NCI-H345 treated with DMSO at 0.1 percent for 48 hours (cell line): ENCODE measurements at regions not wholly inside any gene's neighbourhood (a gene's known extent, or its start where the extent isn't known, plus 50 kb on each side); places are given as distances from the start of the nearest gene placed in this dataset.

Source experiments
- DNase-seq: peaks from one replicate; lab custom pipeline; 2025; ENCODE audit not compliant: unreplicated experiment; lab: John Stamatoyannopoulos, UW

DNA sequence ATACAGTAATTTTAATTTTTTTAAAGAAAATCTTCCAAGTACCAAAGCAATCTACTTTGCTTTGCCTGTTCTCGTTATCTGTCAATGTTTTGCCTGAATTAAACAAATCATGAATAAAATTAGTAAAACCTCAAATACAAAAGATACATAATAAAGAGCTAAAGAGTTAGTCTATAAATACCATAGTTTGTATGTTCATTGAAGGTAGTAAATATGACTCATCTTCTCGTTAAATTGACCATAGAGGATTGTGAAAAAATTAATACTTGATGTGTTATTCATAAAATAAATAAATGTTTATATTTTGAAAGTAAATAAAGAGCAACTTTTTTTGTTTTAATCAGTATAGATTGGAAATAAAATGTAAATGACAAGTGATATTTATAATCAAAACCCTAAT is 246.5 kb upstream of the PLSCR5 start:
- DNase-seq, result no peak

DNA sequence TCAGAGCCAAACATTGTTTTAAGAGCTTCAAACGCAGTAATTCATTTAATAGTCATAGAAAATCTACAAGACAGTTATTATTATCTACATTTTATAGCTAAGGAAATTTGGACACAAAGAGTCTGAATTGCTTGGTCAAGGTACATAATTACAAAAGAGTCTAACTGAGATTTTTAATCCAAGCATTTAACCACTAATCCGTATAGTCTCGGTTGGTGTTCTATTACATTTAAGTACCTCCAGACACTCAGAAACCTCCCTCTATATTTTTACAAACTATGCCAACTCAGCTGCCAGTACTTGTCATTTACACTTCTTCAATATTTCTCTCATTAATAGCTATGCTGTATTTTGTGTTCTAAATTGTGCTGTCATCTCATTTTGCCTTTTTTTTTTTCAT is 240.2 kb upstream of the PLSCR5 start:
- no peak for DNase-seq

DNA sequence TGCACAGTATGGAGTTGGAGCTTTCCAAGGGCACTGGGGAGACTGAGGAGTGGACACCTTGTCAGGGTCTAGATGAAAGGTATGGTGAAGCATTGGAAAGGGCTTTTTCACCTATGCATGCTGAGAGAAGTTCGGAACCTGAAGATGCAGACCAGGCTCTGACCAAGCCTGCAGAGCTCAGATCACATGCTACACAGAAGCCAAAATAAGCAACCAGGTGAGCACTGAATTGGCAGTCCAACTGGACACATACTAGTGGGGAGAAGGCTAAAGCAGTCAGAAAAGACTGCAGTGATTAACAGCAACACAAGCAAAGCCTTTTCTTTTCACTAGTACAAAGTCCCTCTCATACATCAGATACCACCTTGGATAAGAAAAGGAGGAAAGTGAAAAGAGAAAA is 238.3 kb upstream of the PLSCR5 start:
- no peak for DNase-seq

DNA sequence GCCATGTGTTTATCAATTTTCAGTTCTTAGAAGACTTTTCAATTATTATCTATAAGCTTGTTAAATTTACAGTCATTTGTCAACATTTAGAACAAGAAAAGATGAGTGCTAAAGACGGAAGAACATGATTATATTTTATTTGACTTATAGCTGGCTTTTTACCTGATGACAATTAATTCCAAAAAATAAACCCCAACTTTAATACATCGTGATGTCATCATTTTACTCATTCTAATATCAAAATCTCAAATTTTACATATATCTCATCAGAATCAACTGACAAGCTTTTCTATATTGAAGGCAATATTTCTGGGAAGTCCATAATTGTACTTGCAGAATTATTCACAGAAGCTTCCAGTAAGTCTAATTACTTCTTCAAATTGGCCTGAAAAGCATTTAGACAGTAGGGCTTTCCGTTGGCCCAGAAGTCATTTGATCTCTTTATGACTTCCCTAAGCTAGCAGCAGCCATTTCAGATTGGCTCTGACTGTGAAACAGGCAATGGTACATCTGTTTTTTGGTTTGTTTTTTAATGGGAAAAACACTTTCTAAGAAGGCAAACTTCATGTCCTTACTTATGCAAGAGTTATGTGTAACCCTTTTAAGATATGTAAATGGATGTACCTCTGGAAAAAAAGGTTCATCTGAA is 234.7 kb upstream of the PLSCR5 start:
- DNase-seq, result no peak

DNA sequence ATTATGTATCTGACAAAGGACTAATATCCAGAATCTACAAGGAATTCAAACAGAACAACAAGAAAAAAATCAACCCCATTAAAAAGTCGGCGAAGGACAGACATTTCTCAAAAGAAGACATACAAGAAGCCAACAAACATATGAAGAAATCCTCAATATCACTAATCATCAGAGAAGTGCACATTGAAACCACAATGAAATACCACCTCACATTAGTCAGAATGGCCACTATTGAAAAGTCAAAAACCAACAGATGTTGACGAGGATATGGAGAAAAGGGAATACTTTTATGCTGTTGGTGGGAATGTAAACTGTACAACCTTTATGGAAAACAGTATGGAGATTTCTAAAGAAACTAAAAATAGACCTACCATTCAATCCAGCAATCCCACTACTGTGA is 233.1 kb upstream of the PLSCR5 start:
- DNase-seq, result no peak

DNA sequence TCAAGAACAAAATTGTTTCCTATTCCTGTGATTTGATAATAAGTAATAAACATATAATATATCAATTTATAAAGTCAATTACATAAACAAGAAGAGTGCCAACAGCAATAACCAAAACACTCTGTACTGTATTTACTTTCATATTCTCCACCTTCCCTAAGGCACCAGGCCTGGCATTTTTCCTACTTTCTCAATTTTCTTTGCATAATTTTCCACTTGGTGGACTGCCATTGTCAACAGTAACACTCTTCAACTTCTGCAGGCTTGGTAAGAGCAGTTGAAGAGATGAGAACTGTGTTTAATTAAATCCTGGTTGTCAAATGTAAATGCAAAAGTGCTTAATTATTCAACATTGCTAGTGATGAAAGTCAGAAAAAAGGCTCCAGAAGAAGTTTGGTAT is 229.8 kb upstream of the PLSCR5 start:
- no peak for DNase-seq

- no peak for DNase-seq
These were observed 227.8 kb upstream of the PLSCR5 start for GRCh38 chr3:146832857-146833458.

DNA sequence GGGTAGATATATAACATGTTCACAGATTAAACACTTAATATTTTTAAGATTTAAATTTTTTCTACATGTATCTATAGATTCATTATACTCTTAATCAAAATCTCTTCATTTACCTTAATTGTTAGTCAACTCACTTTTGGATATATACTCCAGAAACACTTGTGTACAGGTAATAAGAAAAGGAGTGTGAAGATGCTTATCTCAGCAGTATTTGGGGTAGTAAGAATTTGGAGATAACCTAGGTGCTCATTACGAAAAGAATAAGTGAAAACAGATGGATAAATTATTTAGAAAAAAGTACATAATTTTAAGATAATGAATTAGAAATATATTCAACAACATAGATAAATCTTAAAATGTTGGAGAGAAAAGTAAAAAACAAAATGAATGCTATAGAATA is 226.5 kb upstream of the PLSCR5 start:
- DNase-seq, result no peak

DNA sequence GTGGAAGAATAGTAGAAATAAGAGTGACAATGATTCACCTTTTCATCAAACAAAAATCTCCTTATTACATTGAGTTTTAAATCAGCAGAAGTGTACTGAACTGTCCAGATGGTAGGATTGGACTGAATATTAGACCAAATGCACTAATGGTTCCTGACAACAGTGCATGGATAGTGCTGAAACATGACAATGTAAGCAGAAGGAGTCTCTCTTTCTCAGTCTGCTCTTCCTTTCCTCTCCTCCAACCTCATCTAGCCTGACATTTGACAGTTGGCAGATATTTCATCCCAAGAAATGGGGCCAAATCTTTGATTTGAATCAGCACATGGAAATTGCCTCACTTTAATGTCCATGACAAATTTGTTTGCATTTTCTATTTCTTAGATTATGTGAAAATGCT is 225.1 kb upstream of the PLSCR5 start:
- no peak for DNase-seq

- DNase-seq, result no peak
These were observed 222.7 kb upstream of the PLSCR5 start for GRCh38 chr3:146827836-146828235.

GRCh38 chr3:146823622-146824021 is 218.5 kb upstream of the PLSCR5 start:
- DNase-seq, result no peak

GRCh38 chr3:146818866-146819265 is 213.7 kb upstream of the PLSCR5 start:
- no peak for DNase-seq

GRCh38 chr3:146818301-146818700 is 213.2 kb upstream of the PLSCR5 start:
- DNase-seq, result no peak

DNA sequence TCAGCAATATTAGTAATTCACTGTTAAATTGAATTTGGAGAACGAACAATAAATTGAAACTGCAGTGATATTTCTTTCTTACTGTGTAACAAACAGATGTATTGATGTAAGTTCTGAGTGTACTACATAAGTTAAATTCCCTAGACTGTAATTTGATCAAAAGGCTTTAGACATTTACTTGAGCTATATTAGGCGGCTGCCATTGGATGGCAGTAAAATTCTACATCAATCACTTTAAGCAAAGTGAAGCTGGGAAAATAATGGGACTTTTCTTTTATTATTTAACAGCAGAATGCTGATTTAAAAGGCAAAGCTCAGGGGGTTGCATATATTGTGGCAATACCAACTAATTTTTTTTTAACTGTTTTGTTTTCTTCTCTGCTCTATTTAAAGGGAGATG is 212.6 kb upstream of the PLSCR5 start:
- DNase-seq, result no peak

GRCh38 chr3:146814601-146815315 is 209.6 kb upstream of the PLSCR5 start:
- DNase-seq, result no peak

DNA sequence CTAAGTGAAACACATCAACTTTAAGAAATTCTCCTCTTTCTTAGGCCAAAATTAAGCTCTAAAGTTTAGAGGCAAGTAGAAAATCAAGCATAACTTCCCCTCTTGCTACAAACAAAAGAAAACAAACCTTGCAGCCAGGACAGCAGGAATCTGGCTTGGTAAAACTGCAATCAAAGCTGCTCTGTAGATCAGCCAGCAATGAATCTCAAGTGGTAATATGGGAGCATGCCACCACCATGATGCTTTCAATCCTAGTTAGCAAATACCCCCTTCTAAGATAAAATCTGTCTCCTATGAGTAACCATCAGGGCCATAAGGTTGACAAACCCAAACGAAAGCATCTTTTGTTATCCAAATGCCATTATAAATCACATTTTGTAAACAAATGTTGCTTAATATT is 208.3 kb upstream of the PLSCR5 start:
- no peak for DNase-seq

- no peak for DNase-seq
These were observed 198.6 kb upstream of the PLSCR5 start for GRCh38 chr3:146803745-146804144.

GRCh38 chr3:146801492-146801891 is 196.3 kb upstream of the PLSCR5 start:
- no peak for DNase-seq

- no peak for DNase-seq
These were observed 195.3 kb upstream of the PLSCR5 start for GRCh38 chr3:146800484-146800883.

GRCh38 chr3:146796078-146796477 is 190.9 kb upstream of the PLSCR5 start:
- no peak for DNase-seq

- DNase-seq, result no peak
These were observed 178.3 kb upstream of the PLSCR5 start for GRCh38 chr3:146783446-146783845.

DNA sequence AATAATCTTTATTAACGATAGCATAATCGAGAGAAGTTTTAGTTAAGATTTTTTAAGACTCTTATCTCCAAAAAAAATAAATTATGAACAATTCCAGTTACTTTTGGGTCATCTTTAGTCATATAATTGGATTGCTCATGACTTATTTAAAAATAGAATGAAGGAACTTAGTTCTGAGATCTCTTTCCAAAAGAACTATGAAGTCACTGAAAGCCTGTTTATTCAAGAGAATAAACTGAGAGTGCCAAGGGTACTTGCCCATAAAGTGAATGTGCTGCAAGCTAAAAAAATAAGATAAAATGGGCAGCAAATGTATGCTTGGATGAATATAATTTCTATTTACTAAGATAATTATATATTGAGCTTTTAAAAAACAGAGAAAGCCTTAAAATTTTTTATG is 176.5 kb upstream of the PLSCR5 start:
- no peak for DNase-seq

GRCh38 chr3:146781059-146781458 is 175.9 kb upstream of the PLSCR5 start:
- no peak for DNase-seq
